ENCODE measurements at regions not wholly inside any gene's neighbourhood (a gene's known extent, or its start where the extent isn't known, plus 50 kb on each side); places are given as distances from the start of the nearest gene placed in this dataset.

GRCh38 chr6:26217714-26218075 lies 130.5 kb downstream of the HFE start:
- peaks cover 2 to 12% of the 10 kb centered on the region in 2 experiments for H3K4me1 ChIP-seq (ENCODE audit: control insufficient read depth in 1 of 2, insufficient read depth in 2 of 2, low read length in 2 of 2)
- H3K18ac ChIP-seq (ENCODE audit: low read length), result no peak overlapping the region
- H3K27me3 ChIP-seq (ENCODE audit: insufficient read depth, low read length), result no peaks in the 10 kb centered on the region
- H3K27ac ChIP-seq (ENCODE audit: low read depth, low read length), result peak overlapping the region; percentile 88
- H2AK5ac ChIP-seq (ENCODE audit: low read length), result no peak overlapping the region
- peak overlapping the region; percentile 53 for H4K8ac ChIP-seq (ENCODE audit: low read depth, low read length)
- peak overlapping the region; percentile 41 for H3K4me3 ChIP-seq (ENCODE audit: low read depth, low read length)
- H3K36me3 ChIP-seq (ENCODE audit: control insufficient read depth in 1 of 2, insufficient read depth in 2 of 2, low read length in 2 of 2), result no peaks in the 10 kb centered on the region
- DNase-seq, result peak in 1 of 2 donors; percentile 33
- H3K9ac ChIP-seq (ENCODE audit: low read length), result no peak overlapping the region
- no peaks in the 10 kb centered on the region for H3K79me2 ChIP-seq (ENCODE audit: control insufficient read depth, insufficient read depth, low read length, poor library complexity)
- H3K4me2 ChIP-seq (ENCODE audit: low read length), result peak overlapping the region; percentile 49
- no peak overlapping the region for H3K14ac ChIP-seq (ENCODE audit: low read length)
- H2BK12ac ChIP-seq (ENCODE audit: low read length), result no peak overlapping the region
- no peak overlapping the region for H4K12ac ChIP-seq (ENCODE audit: low read depth, low read length)
- WGBS (ENCODE audit: extremely low coverage, insufficient coverage, insufficient read length), result no CpG with 5 or more reads among the region's 10 CpGs
- H3K4ac ChIP-seq (ENCODE audit: low read depth, low read length), result no peak overlapping the region
- H3K79me1 ChIP-seq (ENCODE audit: low read length), result peaks cover 12% of the 10 kb centered on the region
- H4K91ac ChIP-seq (ENCODE audit: low read depth, low read length), result peak overlapping the region; percentile 65
- no peak overlapping the region for H2AFZ ChIP-seq (ENCODE audit: insufficient read depth, low read length, poor library complexity)
- H3K9me3 ChIP-seq (ENCODE audit: insufficient read depth, low read depth, low read length), result no peaks in the 10 kb centered on the region
- H2BK5ac ChIP-seq (ENCODE audit: low read depth, low read length, poor library complexity), result no peak overlapping the region
- H2BK120ac ChIP-seq (ENCODE audit: insufficient read depth, low read length, poor library complexity), result no peak overlapping the region
- H3K23ac ChIP-seq (ENCODE audit: low read length), result no peak overlapping the region

- H4K8ac ChIP-seq (ENCODE audit: low read depth, low read length), result no peak overlapping the region
- H2BK5ac ChIP-seq (ENCODE audit: low read depth, low read length, poor library complexity), result no peak overlapping the region
- no peak overlapping the region for H2AK5ac ChIP-seq (ENCODE audit: low read length)
- H3K27ac ChIP-seq (ENCODE audit: low read depth, low read length), result no peak overlapping the region
- no peak overlapping the region for H3K18ac ChIP-seq (ENCODE audit: low read length)
- H3K14ac ChIP-seq (ENCODE audit: low read length), result no peak overlapping the region
- H2BK12ac ChIP-seq (ENCODE audit: low read length), result peak overlapping the region; percentile 67
- H3K27me3 ChIP-seq (ENCODE audit: insufficient read depth, low read length), result no peaks in the 10 kb centered on the region
- WGBS (ENCODE audit: extremely low coverage, insufficient coverage, insufficient read length), result no CpG with 5 or more reads among the region's 2 CpGs
- H3K9me3 ChIP-seq (ENCODE audit: insufficient read depth, low read depth, low read length), result no peaks in the 10 kb centered on the region
- no peak overlapping the region for H4K12ac ChIP-seq (ENCODE audit: low read depth, low read length)
- H3K79me2 ChIP-seq (ENCODE audit: control insufficient read depth, insufficient read depth, low read length, poor library complexity), result peaks cover 2% of the 10 kb centered on the region
- peaks cover 2 to 12% of the 10 kb centered on the region in 2 experiments for H3K4me1 ChIP-seq (ENCODE audit: control insufficient read depth in 1 of 2, insufficient read depth in 2 of 2, low read length in 2 of 2)
- H2BK120ac ChIP-seq (ENCODE audit: insufficient read depth, low read length, poor library complexity), result no peak overlapping the region
- DNase-seq, result no peak
- no peaks in the 10 kb centered on the region for H3K36me3 ChIP-seq (ENCODE audit: control insufficient read depth in 1 of 2, insufficient read depth in 2 of 2, low read length in 2 of 2)
- H2AFZ ChIP-seq (ENCODE audit: insufficient read depth, low read length, poor library complexity), result no peak overlapping the region
- H3K4ac ChIP-seq (ENCODE audit: low read depth, low read length), result no peak overlapping the region
- H3K9ac ChIP-seq (ENCODE audit: low read length), result no peak overlapping the region
- H3K4me2 ChIP-seq (ENCODE audit: low read length), result no peak overlapping the region
- H3K4me3 ChIP-seq (ENCODE audit: low read depth, low read length), result no peak overlapping the region
- H4K91ac ChIP-seq (ENCODE audit: low read depth, low read length), result no peak overlapping the region
- H3K23ac ChIP-seq (ENCODE audit: low read length), result no peak overlapping the region
- H3K79me1 ChIP-seq (ENCODE audit: low read length), result peaks cover 17% of the 10 kb centered on the region
Measured at GRCh38 chr6:26218824-26219223, 131.6 kb downstream of the HFE start.

- Histone ChIP-seq H3K14ac (ENCODE audit: low read length) (no peak overlapping the region), H3K27ac (ENCODE audit: low read depth, low read length) (no peak overlapping the region), H3K9me3 (ENCODE audit: insufficient read depth, low read depth, low read length) (no peaks in the 10 kb centered on the region), H2BK12ac (ENCODE audit: low read length) (no peak overlapping the region), H3K4me1 (ENCODE audit: control insufficient read depth in 1 of 2, insufficient read depth in 2 of 2, low read length in 2 of 2) (peaks cover 2 to 8% of the 10 kb centered on the region in 2 experiments), H3K27me3 (ENCODE audit: insufficient read depth, low read length) (no peaks in the 10 kb centered on the region), H4K91ac (ENCODE audit: low read depth, low read length) (no peak overlapping the region), H3K36me3 (ENCODE audit: control insufficient read depth in 1 of 2, insufficient read depth in 2 of 2, low read length in 2 of 2) (no peaks in the 10 kb centered on the region), H2AK5ac (ENCODE audit: low read length) (no peak overlapping the region), H2BK120ac (ENCODE audit: insufficient read depth, low read length, poor library complexity) (no peak overlapping the region), H3K4me2 (ENCODE audit: low read length) (no peak overlapping the region), H3K9ac (ENCODE audit: low read length) (no peak overlapping the region), H4K12ac (ENCODE audit: low read depth, low read length) (no peak overlapping the region), H3K18ac (ENCODE audit: low read length) (no peak overlapping the region), H3K4ac (ENCODE audit: low read depth, low read length) (no peak overlapping the region), H3K23ac (ENCODE audit: low read length) (no peak overlapping the region), H3K4me3 (ENCODE audit: low read depth, low read length) (no peak overlapping the region), H2AFZ (ENCODE audit: insufficient read depth, low read length, poor library complexity) (no peak overlapping the region), H3K79me2 (ENCODE audit: control insufficient read depth, insufficient read depth, low read length, poor library complexity) (peaks cover 5% of the 10 kb centered on the region), H3K79me1 (ENCODE audit: low read length) (peaks cover 23% of the 10 kb centered on the region), H2BK5ac (ENCODE audit: low read depth, low read length, poor library complexity) (no peak overlapping the region), H4K8ac (ENCODE audit: low read depth, low read length) (peak overlapping the region; percentile 30)
- no peak for DNase-seq
- no CpG with 5 or more reads among the region's 5 CpGs for WGBS (ENCODE audit: extremely low coverage, insufficient coverage, insufficient read length)
Measured at GRCh38 chr6:26220145-26220970, 133.1 kb downstream of the HFE start.

DNA sequence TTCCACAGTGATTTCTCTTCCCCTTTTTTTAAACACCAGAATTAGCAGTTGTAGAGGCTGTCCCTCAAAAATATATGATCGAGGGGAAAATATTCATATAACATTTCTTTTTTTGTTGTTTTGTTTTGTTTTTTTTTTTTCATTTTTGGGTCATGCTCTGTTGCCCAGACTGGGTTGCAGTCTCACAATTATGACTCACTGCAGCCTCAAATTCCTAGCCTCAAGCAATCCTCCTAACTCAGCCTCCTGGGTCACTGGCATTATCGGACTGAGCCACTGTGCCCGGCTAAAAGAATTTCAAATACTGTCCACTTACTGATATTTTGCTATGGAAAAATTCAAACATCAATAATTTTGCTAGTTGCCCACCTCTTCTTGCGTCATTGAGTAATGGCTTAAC lies 134.0 kb downstream of the HFE start:
- no peak overlapping the region for H3K4me2 ChIP-seq (ENCODE audit: low read length)
- no peak overlapping the region for H4K8ac ChIP-seq (ENCODE audit: low read depth, low read length)
- no peak overlapping the region for H3K18ac ChIP-seq (ENCODE audit: low read length)
- H3K4ac ChIP-seq (ENCODE audit: low read depth, low read length), result no peak overlapping the region
- no CpG with 5 or more reads among the region's 4 CpGs for WGBS (ENCODE audit: extremely low coverage, insufficient coverage, insufficient read length)
- peaks cover 25% of the 10 kb centered on the region for H3K79me1 ChIP-seq (ENCODE audit: low read length)
- no peak overlapping the region for H2AK5ac ChIP-seq (ENCODE audit: low read length)
- no peak overlapping the region for H2BK5ac ChIP-seq (ENCODE audit: low read depth, low read length, poor library complexity)
- peaks cover 7% of the 10 kb centered on the region for H3K79me2 ChIP-seq (ENCODE audit: control insufficient read depth, insufficient read depth, low read length, poor library complexity)
- no peak overlapping the region for H3K9ac ChIP-seq (ENCODE audit: low read length)
- H4K91ac ChIP-seq (ENCODE audit: low read depth, low read length), result no peak overlapping the region
- H3K4me3 ChIP-seq (ENCODE audit: low read depth, low read length), result no peak overlapping the region
- no peak overlapping the region for H3K23ac ChIP-seq (ENCODE audit: low read length)
- no peak overlapping the region for H2BK12ac ChIP-seq (ENCODE audit: low read length)
- no peak overlapping the region for H2BK120ac ChIP-seq (ENCODE audit: insufficient read depth, low read length, poor library complexity)
- H3K14ac ChIP-seq (ENCODE audit: low read length), result no peak overlapping the region
- no peak for DNase-seq
- H3K36me3 ChIP-seq (ENCODE audit: control insufficient read depth in 1 of 2, insufficient read depth in 2 of 2, low read length in 2 of 2), result no peaks in the 10 kb centered on the region
- no peaks in the 10 kb centered on the region for H3K27me3 ChIP-seq (ENCODE audit: insufficient read depth, low read length)
- H2AFZ ChIP-seq (ENCODE audit: insufficient read depth, low read length, poor library complexity), result no peak overlapping the region
- H3K9me3 ChIP-seq (ENCODE audit: insufficient read depth, low read depth, low read length), result no peaks in the 10 kb centered on the region
- H3K4me1 ChIP-seq (ENCODE audit: control insufficient read depth in 1 of 2, insufficient read depth in 2 of 2, low read length in 2 of 2), result peaks cover 6 to 15% of the 10 kb centered on the region in 2 experiments
- H3K27ac ChIP-seq (ENCODE audit: low read depth, low read length), result no peak overlapping the region
- H4K12ac ChIP-seq (ENCODE audit: low read depth, low read length), result no peak overlapping the region
